Effector memory CD4-positive, alpha-beta T cell (primary cell): ENCODE measurements at regions not wholly inside any gene's neighbourhood (a gene's known extent, or its start where the extent isn't known, plus 50 kb on each side); places are given as distances from the start of the nearest gene placed in this dataset.

Experiments
- DNase-seq, 3 donors: peaks; one replicate each; pipeline ENCODE4 v3.0.0-alpha.2; 2020
- H3K27ac ChIP-seq: 2 replicates; pipeline ENCODE4 v1.7.0; 2013; ENCODE audit warnings: mild to moderate bottlenecking, low read length, moderate library complexity; ENCODE audit not compliant: insufficient read depth, poor library complexity, severe bottlenecking
- H3K27me3 ChIP-seq: replicated peaks from 2 replicates; pipeline ENCODE4 v1.7.0; 2013; ENCODE audit warnings: mild to moderate bottlenecking, low read length; ENCODE audit not compliant: insufficient read depth, control insufficient read depth, poor library complexity, severe bottlenecking
- H3K36me3 ChIP-seq: 2 replicates; pipeline ENCODE4 v1.7.0; 2013; ENCODE audit warnings: mild to moderate bottlenecking, low read length, moderate library complexity; ENCODE audit not compliant: control insufficient read depth, insufficient read depth
- H3K4me1 ChIP-seq: 2 replicates; pipeline ENCODE4 v1.7.0; 2013; ENCODE audit warnings: low read length, mild to moderate bottlenecking; ENCODE audit not compliant: control insufficient read depth, insufficient read depth, poor library complexity, severe bottlenecking
- H3K4me3 ChIP-seq: 2 replicates; pipeline ENCODE4 v1.7.0; 2013; ENCODE audit warnings: low read length, low read depth, mild to moderate bottlenecking; ENCODE audit not compliant: insufficient read depth, poor library complexity, severe bottlenecking
- H3K9me3 ChIP-seq: 2 replicates; pipeline ENCODE4 v1.7.0; 2013; ENCODE audit warnings: mild to moderate bottlenecking, low read length, moderate library complexity; ENCODE audit not compliant: control insufficient read depth

DNA sequence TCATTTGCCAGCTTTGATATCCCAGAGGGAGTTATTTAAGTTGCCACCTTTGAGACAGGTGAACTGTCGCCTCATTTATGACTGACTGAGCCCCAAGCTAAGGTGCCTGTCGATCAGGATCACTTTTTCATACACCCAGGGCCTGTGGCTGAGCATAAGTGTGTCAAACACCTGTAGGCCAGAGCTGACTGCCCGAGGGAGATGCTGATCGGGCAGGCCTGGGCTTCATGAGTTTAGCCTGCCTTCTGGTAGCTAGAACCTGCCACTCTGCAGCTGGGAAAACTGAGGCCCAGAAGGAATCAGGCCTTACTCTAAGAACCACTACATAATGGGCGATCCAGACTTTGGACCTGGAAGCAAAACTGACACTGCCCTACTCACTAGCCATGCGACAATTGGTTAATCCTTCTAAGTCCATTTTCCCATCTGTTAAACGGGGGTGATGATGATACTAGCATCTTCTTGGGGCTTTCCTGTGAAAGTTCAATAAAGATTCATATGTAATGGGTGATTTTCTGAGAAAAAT lies 188.7 kb upstream of the GLI2 start:
- Histone ChIP-seq H3K27ac (no peak overlapping the region), H3K9me3 (no peaks in the 10 kb centered on the region), H3K4me1 (no peaks in the 10 kb centered on the region), H3K36me3 (no peaks in the 10 kb centered on the region), H3K27me3 (no peaks in the 10 kb centered on the region), H3K4me3 (no peak overlapping the region)
- DNase-seq: no peak

DNA sequence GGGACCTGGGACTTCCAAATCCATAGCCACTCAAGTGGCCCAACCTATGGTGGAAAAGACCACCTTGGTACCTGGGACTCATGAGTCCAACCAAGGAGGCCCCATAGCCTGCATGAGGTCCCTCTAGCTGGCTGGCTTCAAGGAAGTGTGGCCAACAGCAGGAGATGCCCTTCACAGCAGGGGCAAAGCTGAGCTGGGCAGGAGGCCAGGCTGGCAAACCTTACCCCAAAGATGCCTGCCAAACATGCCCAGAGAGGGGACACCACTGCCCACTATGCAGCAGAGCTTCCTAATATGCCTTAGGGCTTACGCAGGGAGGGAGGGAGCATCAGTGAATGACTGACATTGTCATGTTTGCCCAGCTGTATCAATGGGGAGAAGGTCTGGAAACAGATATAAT lies 188.0 kb upstream of the GLI2 start:
- Histone ChIP-seq H3K27me3 (no peaks in the 10 kb centered on the region), H3K4me3 (no peak overlapping the region), H3K9me3 (no peaks in the 10 kb centered on the region), H3K36me3 (no peaks in the 10 kb centered on the region), H3K27ac (no peak overlapping the region), H3K4me1 (no peaks in the 10 kb centered on the region)
- DNase-seq: no peak

DNA sequence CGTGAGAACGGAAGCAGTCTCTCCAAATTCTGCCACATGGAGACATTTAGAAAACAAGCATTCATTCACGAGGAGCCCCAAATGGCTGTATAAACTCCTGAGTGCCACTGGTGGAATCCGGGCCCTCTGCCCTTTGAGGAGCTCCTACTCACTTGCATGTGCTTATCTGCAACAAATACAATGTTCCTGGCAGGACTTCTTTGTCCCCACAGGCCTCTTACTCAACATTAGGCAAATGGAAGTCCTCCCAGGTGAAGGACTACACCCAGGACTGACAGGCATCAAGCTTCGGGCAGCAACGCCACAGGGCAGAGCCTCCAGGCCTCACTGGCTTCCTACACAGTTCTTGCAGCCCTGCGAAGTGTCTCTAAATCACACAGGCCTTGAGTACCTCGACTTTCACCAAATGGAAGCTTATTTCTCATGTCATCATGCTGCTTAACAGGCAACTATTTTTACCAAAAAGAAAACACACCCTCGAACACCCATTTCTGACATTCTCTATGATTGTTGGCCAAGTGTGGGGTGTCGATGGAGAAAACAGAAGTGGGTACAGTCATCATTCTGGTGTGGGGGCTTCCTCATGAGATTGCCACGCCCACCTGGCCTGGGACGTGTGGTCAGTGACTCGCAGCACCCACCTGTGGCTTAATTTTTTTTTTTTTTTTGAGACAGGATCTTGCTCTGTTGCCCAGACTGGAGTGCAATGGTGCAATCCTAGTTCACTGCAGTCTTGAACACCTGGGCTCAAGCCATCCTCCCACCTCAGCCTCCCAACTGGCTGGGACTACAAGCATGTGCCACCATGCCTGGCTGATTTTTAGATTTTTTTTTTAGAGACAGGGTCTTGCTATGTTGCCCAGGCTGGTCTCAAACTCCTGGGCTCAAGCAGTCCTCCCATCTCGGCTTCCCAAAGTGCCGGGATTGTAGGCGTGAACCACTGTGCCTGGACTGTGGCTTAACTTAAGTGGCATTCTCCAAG lies 186.8 kb upstream of the GLI2 start:
- no peak overlapping the region for H3K4me3 ChIP-seq
- H3K36me3 ChIP-seq: no peaks in the 10 kb centered on the region
- DNase-seq: no peak
- no peaks in the 10 kb centered on the region for H3K4me1 ChIP-seq
- no peaks in the 10 kb centered on the region for H3K9me3 ChIP-seq
- H3K27me3 ChIP-seq: no peaks in the 10 kb centered on the region
- H3K27ac ChIP-seq: no peak overlapping the region

DNA sequence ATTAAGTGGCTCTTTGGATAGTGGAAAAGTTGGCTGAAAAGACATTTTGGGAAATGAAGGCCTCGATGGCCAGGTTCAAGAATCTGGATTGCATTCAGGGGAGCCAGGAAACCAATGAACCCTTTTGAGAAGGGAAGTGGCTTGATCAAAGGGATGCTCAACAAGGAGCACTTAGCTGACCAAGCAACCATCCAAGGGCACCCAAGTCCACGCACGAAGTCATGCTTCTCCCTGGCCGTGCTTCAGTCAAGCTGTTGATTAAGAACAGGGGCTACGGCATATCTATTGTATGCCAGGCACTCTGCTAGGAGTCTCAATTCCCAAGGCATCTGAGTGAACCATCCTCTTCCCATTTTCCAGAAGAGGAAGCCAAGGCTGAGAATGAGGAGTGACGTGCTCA lies 185.8 kb upstream of the GLI2 start:
- no peaks in the 10 kb centered on the region for H3K9me3 ChIP-seq
- no peak for DNase-seq
- no peaks in the 10 kb centered on the region for H3K36me3 ChIP-seq

DNA sequence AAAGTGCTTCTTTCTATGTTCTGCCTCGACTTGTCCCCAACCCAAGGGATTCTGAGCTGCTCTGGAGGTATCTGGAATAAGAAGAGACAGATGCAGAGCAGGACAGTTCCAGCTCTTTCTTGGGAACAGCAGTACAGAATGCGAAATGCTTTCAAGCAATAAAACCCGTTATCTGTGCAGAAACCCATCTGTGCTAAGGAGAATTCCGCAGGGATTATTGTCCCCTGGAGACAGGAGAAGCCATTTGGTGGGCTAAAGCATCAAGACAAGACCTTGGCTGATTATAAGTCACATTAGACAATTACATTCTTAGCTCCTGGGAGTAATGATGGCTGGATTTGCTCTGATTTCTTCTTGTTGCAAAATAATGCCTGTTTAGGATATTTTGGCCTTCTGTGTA lies 185.4 kb upstream of the GLI2 start:
- H3K27me3 ChIP-seq: no peaks in the 10 kb centered on the region
- no peak overlapping the region for H3K4me3 ChIP-seq

More for the DNA sequence above, 185.8 kb upstream of the GLI2 start:
- no peak overlapping the region for H3K4me3 ChIP-seq
- H3K4me1 ChIP-seq: no peaks in the 10 kb centered on the region
- no peaks in the 10 kb centered on the region for H3K27me3 ChIP-seq
- no peak overlapping the region for H3K27ac ChIP-seq

DNA sequence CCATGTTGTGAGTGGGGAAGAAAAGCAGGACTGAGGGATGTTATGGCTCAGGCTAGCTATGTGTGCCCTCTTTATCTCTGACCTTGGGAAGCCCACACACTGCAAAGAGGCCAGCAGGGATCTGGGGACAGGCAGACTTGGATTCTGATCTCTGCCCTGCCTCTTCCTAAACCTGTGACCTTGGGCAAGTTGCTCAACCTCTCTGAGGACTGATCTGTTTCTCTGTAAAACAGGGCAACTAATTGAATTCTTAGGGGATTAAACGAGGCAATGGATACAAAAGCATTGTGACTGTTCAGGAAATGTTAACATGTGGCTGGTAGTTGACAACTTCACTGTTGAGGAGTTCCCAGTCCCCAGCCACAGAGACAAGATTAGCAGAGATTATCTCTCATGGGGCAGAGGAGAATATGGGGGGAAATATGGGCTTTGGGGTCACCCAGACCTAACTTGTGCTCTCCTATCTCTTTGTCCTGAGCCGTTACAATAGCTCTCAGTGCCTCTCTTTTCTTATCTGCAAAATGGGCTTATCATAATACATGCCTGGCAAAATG lies 184.7 kb upstream of the GLI2 start:
- Histone ChIP-seq H3K4me3 (no peak overlapping the region), H3K27ac (no peak overlapping the region), H3K9me3 (no peaks in the 10 kb centered on the region), H3K36me3 (no peaks in the 10 kb centered on the region), H3K27me3 (no peaks in the 10 kb centered on the region), H3K4me1 (no peaks in the 10 kb centered on the region)
- no peak for DNase-seq

More for the DNA sequence above, 185.4 kb upstream of the GLI2 start:
- Histone ChIP-seq H3K36me3 (no peaks in the 10 kb centered on the region), H3K4me1 (no peaks in the 10 kb centered on the region), H3K27ac (no peak overlapping the region), H3K9me3 (no peaks in the 10 kb centered on the region)
- no peak for DNase-seq

DNA sequence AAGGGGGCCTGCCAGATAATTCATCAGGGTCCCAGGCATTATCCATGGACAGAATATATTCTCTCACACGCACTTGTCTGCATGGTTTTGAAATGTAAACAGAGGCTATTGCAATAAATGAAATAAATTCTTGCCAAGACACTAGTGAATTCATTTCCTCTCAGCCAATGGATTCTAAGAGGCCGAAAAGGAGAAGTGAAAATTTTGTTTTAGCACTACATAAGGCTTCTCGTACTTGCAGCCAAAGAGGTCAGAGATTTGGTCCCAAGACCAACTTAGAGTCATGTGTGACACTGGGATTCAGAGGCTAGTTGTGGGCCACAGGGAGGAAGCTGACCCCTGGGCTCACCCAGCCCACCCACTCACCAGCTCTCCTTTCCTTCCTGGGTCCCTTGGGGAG lies 184.1 kb upstream of the GLI2 start:
- Histone ChIP-seq H3K36me3 (no peaks in the 10 kb centered on the region), H3K27ac (no peak overlapping the region), H3K4me3 (no peak overlapping the region), H3K27me3 (no peaks in the 10 kb centered on the region), H3K9me3 (no peaks in the 10 kb centered on the region), H3K4me1 (no peaks in the 10 kb centered on the region)
- no peak for DNase-seq

DNA sequence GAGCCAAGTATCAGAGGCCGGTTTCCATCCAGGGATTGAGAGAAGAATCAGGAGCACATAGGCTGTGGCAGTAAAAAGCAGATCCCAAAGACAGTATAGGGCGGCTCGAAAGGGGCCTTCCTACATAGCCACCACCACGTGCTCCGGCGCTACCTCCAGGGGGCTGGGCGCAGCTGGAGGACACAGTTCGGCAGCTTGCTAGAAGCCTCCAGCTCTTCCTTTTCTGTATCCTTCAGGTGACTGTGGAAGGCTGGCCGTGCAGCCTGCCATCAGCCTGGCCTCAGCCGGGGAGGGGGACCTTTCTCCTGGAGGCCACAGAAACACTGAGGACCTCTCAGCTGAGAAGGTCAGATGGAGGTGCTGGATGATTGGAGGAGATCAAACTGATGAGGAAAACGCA lies 183.6 kb upstream of the GLI2 start:
- Histone ChIP-seq H3K27me3 (no peaks in the 10 kb centered on the region), H3K4me3 (no peak overlapping the region), H3K9me3 (no peaks in the 10 kb centered on the region), H3K27ac (no peak overlapping the region), H3K36me3 (no peaks in the 10 kb centered on the region), H3K4me1 (no peaks in the 10 kb centered on the region)
- no peak for DNase-seq

DNA sequence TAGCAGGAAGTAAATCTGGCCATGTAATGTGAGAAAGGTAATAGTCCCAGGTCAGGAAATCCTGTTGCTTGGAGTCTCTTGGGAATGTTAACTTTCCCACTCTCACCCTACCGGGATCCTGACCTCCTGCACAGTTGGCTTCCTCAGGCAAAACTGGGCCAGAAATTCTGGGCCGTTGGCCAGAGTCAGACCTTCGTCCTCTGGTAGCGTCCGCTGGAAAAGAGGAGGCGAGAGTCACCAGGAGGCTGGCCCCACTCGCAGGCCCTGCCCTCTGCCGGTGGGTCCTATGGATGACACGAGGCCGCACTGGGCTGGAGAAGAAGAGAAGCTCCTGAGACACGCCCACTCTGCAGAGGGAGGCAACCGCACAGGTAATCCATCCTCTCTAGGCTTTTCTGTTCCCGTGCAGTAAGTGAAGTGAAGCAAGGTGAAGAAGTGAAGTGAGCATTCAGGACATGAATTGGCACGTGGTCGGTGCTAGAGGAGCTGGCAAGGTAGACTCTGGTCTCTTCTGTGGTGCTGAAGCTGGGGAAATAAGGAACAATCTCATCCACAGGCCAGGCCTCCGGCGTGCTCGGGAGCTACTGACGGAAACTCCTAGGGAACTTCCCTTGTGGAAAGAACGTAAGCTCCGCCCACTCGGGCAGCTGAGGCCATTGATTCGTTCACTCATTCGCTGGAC lies 182.7 kb upstream of the GLI2 start:
- Histone ChIP-seq H3K4me3 (no peak overlapping the region), H3K27ac (no peak overlapping the region), H3K9me3 (no peaks in the 10 kb centered on the region), H3K27me3 (no peaks in the 10 kb centered on the region), H3K4me1 (no peaks in the 10 kb centered on the region), H3K36me3 (no peaks in the 10 kb centered on the region)
- DNase-seq: no peak

DNA sequence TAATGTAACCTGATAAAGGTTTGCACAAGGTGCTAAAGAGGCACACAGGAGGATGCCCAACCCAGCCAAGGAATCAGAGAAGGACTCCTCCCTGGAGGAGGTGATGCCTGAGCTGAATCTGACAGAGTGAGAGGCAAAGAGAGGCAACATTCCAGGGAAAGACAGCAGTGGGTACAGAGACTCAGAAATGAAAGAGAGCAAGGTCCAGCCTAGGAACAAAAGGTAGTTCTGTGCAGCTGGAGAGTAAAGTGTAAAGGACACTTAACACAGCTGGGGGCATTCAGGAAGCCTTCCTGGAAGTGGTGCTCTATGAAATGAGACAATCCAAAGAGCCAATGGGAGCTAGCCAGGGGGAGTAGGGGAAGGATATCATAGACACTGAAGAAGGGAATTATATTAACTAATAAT lies 181.0 kb upstream of the GLI2 start:
- H3K4me3 ChIP-seq: no peak overlapping the region
- H3K27me3 ChIP-seq: no peaks in the 10 kb centered on the region
- no peaks in the 10 kb centered on the region for H3K9me3 ChIP-seq
- H3K4me1 ChIP-seq: no peaks in the 10 kb centered on the region
- H3K36me3 ChIP-seq: no peaks in the 10 kb centered on the region
- no peak for DNase-seq
- H3K27ac ChIP-seq: no peak overlapping the region
